ENCODE measurements at regions not wholly inside any gene's neighbourhood (a gene's known extent, or its start where the extent isn't known, plus 50 kb on each side); places are given as distances from the start of the nearest gene placed in this dataset.

GRCh38 chr3:6601374-6601773 lies 259.5 kb upstream of the GRM7 start:
- Histone ChIP-seq H3K27me3 (ENCODE audit: low read depth) (no peaks in the 10 kb centered on the region), H3K27ac (no peak overlapping the region), H3K9me3 (no peaks in the 10 kb centered on the region), H3K4me1 (no peaks in the 10 kb centered on the region), H3K36me3 (no peaks in the 10 kb centered on the region), H3K4me3 (no peak overlapping the region)
- no peak for ATAC-seq
- TF ChIP-seq, protein P1, sequence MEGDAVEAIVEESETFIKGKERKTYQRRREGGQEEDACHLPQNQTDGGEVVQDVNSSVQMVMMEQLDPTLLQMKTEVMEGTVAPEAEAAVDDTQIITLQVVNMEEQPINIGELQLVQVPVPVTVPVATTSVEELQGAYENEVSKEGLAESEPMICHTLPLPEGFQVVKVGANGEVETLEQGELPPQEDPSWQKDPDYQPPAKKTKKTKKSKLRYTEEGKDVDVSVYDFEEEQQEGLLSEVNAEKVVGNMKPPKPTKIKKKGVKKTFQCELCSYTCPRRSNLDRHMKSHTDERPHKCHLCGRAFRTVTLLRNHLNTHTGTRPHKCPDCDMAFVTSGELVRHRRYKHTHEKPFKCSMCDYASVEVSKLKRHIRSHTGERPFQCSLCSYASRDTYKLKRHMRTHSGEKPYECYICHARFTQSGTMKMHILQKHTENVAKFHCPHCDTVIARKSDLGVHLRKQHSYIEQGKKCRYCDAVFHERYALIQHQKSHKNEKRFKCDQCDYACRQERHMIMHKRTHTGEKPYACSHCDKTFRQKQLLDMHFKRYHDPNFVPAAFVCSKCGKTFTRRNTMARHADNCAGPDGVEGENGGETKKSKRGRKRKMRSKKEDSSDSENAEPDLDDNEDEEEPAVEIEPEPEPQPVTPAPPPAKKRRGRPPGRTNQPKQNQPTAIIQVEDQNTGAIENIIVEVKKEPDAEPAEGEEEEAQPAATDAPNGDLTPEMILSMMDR (IDR thresholded peaks at IDR 0.05), result no peak
- no peak for DNase-seq
- intact Hi-C loops (cut with DNase I), result no loop called here

DNA sequence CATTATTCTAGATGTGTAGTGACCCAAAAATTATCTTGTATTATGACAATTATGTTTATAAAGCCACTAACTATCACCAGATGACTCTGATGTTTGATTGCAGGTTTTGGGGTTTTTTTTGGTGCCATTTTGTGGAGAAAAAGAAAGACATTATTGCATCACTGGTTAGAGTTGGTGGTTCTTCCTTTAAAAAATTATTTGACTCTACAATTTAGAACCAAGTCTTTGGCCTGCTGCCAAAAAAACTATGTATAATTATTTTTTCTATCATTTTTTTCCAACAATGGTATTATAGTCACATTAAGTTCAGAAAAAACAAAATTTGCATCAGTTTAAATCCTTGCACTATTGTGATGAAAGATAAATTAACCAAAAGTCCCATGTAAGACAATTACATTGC lies 258.6 kb upstream of the GRM7 start:
- no peak for DNase-seq
- TF ChIP-seq, protein P1 (IDR thresholded peaks at IDR 0.05), result no peak
- Histone ChIP-seq H3K36me3 (no peaks in the 10 kb centered on the region), H3K27ac (no peak overlapping the region), H3K27me3 (ENCODE audit: low read depth) (no peaks in the 10 kb centered on the region), H3K4me3 (no peak overlapping the region), H3K9me3 (no peaks in the 10 kb centered on the region), H3K4me1 (no peaks in the 10 kb centered on the region)
- ATAC-seq, result no peak
- intact Hi-C loops (cut with DNase I), result no loop called here

DNA sequence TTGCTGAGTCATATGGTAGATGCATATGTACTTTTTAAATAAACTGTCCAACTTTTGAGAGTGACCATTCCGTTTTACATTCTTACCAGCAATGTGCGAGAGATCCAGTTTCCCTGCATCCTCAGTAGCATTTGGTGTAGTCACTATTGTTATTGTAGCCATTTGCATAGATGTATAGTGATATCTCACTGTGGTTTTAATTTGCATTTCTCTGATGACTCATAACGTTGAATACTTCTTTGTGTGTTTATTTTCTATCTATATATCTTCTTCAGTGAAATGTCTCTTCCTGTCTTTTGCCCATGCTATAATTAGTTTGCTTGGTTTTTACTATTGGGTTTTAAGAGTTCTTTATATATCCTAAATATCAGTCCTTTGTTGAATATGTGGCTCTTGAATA lies 255.7 kb upstream of the GRM7 start:
- no peaks in the 10 kb centered on the region for H3K36me3 ChIP-seq
- TF ChIP-seq, protein P1 (IDR thresholded peaks at IDR 0.05), result no peak

GRCh38 chr3:6608843-6609242 lies 252.1 kb upstream of the GRM7 start:
- Histone ChIP-seq H3K27ac (no peak overlapping the region), H3K4me3 (no peak overlapping the region)

More for the DNA sequence above, 255.7 kb upstream of the GRM7 start:
- ATAC-seq, result no peak
- Histone ChIP-seq H3K4me3 (no peak overlapping the region), H3K27ac (no peak overlapping the region), H3K4me1 (no peaks in the 10 kb centered on the region), H3K27me3 (ENCODE audit: low read depth) (no peaks in the 10 kb centered on the region), H3K9me3 (no peaks in the 10 kb centered on the region)
- DNase-seq, result no peak
- intact Hi-C loops (cut with DNase I), result no loop called here

GRCh38 chr3:6612034-6612616 lies 248.8 kb upstream of the GRM7 start:
- intact Hi-C loops (cut with DNase I), result no loop called here
- Histone ChIP-seq H3K36me3 (no peaks in the 10 kb centered on the region), H3K4me3 (no peak overlapping the region), H3K27ac (no peak overlapping the region), H3K4me1 (no peaks in the 10 kb centered on the region), H3K9me3 (no peaks in the 10 kb centered on the region), H3K27me3 (ENCODE audit: low read depth) (no peaks in the 10 kb centered on the region)
- no peak for DNase-seq
- no peak for ATAC-seq
- TF ChIP-seq, protein P1 (IDR thresholded peaks at IDR 0.05), result no peak

More at GRCh38 chr3:6608843-6609242, 252.1 kb upstream of the GRM7 start:
- TF ChIP-seq, protein P1 (IDR thresholded peaks at IDR 0.05), result no peak
- no peaks in the 10 kb centered on the region for H3K4me1 ChIP-seq
- DNase-seq (no peak), ATAC-seq (no peak)
- intact Hi-C loops (cut with DNase I), result no loop called here
- no peaks in the 10 kb centered on the region for H3K27me3 ChIP-seq (ENCODE audit: low read depth)
- no peaks in the 10 kb centered on the region for H3K9me3 ChIP-seq
- no peaks in the 10 kb centered on the region for H3K36me3 ChIP-seq
